Liver (tissue), 8 donors: ENCODE measurements at regions not wholly inside any gene's neighbourhood (a gene's known extent, or its start where the extent isn't known, plus 50 kb on each side); places are given as distances from the start of the nearest gene placed in this dataset.

Source experiments
- DNase-seq: peaks from one replicate; pipeline ENCODE4 v3.0.0-alpha.2; 2017; ENCODE audit warnings: low spot score
- H3K27ac ChIP-seq, 2 donors: one replicate each; pipeline ENCODE4 v1.7.0; 2013; ENCODE audit warnings: inconsistent platforms in 2 of 2, low read length in 2 of 2, control low read depth in 1 of 2, low read depth in 1 of 2, mild to moderate bottlenecking in 1 of 2
- H3K27me3 ChIP-seq, 4 donors: one replicate each; pipeline versions ENCODE4 v1.6.1 to v1.7.0; 2013; ENCODE audit warnings: low read length in 3 of 4, inconsistent platforms in 1 of 4, mild to moderate bottlenecking in 1 of 4, moderate library complexity in 1 of 4; ENCODE audit not compliant: control insufficient read depth in 4 of 4, insufficient read depth in 4 of 4
- H3K36me3 ChIP-seq, 4 donors: one replicate each; pipeline versions ENCODE4 v1.6.1 to v1.7.0; 2013; ENCODE audit warnings: low read length in 3 of 4, mild to moderate bottlenecking in 3 of 4, low read depth in 1 of 4, moderate library complexity in 1 of 4; ENCODE audit not compliant: control insufficient read depth in 4 of 4, insufficient read depth in 3 of 4
- H3K4me1 ChIP-seq, 4 donors: one replicate each; pipeline versions ENCODE4 v1.6.1 to v1.7.0; 2013; ENCODE audit warnings: low read length in 3 of 4, mild to moderate bottlenecking in 3 of 4, moderate library complexity in 1 of 4; ENCODE audit not compliant: control insufficient read depth in 4 of 4, insufficient read depth in 4 of 4
- H3K4me3 ChIP-seq, 3 donors: one replicate each; pipeline versions ENCODE4 v1.6.1 to v1.7.0; 2013; ENCODE audit warnings: low read length in 3 of 3, control low read depth in 1 of 3, low read depth in 1 of 3, mild to moderate bottlenecking in 1 of 3
- H3K9ac ChIP-seq, 2 donors: one replicate each; pipeline ENCODE4 v1.7.0; 2013; ENCODE audit warnings: low read length in 2 of 2, mild to moderate bottlenecking in 2 of 2, moderate library complexity in 2 of 2, control low read depth in 1 of 2, low read depth in 1 of 2
- H3K9me3 ChIP-seq, 4 donors: one replicate each; pipeline versions ENCODE4 v1.6.1 to v1.7.0; 2013; ENCODE audit warnings: low read length in 3 of 4; ENCODE audit not compliant: control insufficient read depth in 4 of 4
- EGR1 ChIP-seq, 2 donors: IDR thresholded peaks; 2 replicates each; pipeline ENCODE4 v1.6.1; 2016 to 2018; ENCODE audit warnings: antibody characterized with exemption in 2 of 2, low read depth in 2 of 2
- FOXA1 ChIP-seq: IDR thresholded peaks from 2 replicates; pipeline ENCODE4 v1.6.1; 2016; ENCODE audit warnings: antibody characterized with exemption
- FOXA2 ChIP-seq: IDR thresholded peaks from 2 replicates; pipeline ENCODE4 v1.6.1; 2016; ENCODE audit warnings: antibody characterized with exemption
- GABPA ChIP-seq, 2 donors: IDR thresholded peaks in 1 of 2; conservative IDR thresholded peaks in 1 of 2; 2 replicates each; pipeline ENCODE4 v1.6.1; 2016; ENCODE audit warnings: antibody characterized with exemption in 2 of 2, mild to moderate bottlenecking in 1 of 2, moderate library complexity in 1 of 2
- HNF4A ChIP-seq, 2 donors: conservative IDR thresholded peaks; 2 replicates each; pipeline ENCODE4 v1.6.1; 2016; ENCODE audit warnings: antibody characterized with exemption in 2 of 2, mild to moderate bottlenecking in 2 of 2
- HNF4G ChIP-seq: IDR thresholded peaks from 2 replicates; pipeline ENCODE4 v1.6.1; 2016; ENCODE audit warnings: antibody characterized with exemption
- JUND ChIP-seq, 2 donors: IDR thresholded peaks; 2 replicates each; pipeline ENCODE4 v1.6.1; 2016; ENCODE audit warnings: antibody characterized with exemption in 2 of 2
- NR2F2 ChIP-seq: IDR thresholded peaks from 2 replicates; pipeline ENCODE4 v1.6.1; 2016; ENCODE audit warnings: antibody characterized with exemption
- RAD21 ChIP-seq, 2 donors: IDR thresholded peaks; 2 replicates each; pipeline ENCODE4 v1.6.1; 2016; ENCODE audit warnings: antibody characterized with exemption in 2 of 2, mild to moderate bottlenecking in 2 of 2
- REST ChIP-seq: IDR thresholded peaks from 2 replicates; pipeline ENCODE4 v1.6.1; 2016; ENCODE audit warnings: antibody characterized with exemption, mild to moderate bottlenecking
- RXRA ChIP-seq, 2 donors: IDR thresholded peaks; 2 replicates each; pipeline ENCODE4 v1.6.1; 2017 to 2018; ENCODE audit warnings: antibody characterized with exemption in 2 of 2, mild to moderate bottlenecking in 1 of 2
- SP1 ChIP-seq: IDR thresholded peaks from 2 replicates; pipeline ENCODE4 v1.6.1; 2018; ENCODE audit warnings: antibody characterized with exemption, mild to moderate bottlenecking
- TAF1 ChIP-seq: conservative IDR thresholded peaks from 2 replicates; pipeline ENCODE4 v1.6.1; 2016; ENCODE audit warnings: antibody characterized with exemption, mild to moderate bottlenecking
- YY1 ChIP-seq: IDR thresholded peaks from 2 replicates; pipeline ENCODE4 v1.6.1; 2016; ENCODE audit warnings: antibody characterized with exemption, mild to moderate bottlenecking
- ZBTB33 ChIP-seq: IDR thresholded peaks from 2 replicates; pipeline ENCODE4 v1.6.1; 2016; ENCODE audit warnings: antibody characterized with exemption
- WGBS: extraction: QIAGEN DNeasy Blood & Tissue Kit; methylation state at CpG from one replicate; pipeline ENCODE4 v1.1.7; 2013; 5-methylcytosine and 5-hydroxymethylcytosine counted together
- TF ChIP-seq, protein P1 (sequence below): fragments of 150-350 bp; IDR thresholded peaks from 2 replicates; pipeline ENCODE4 v1.5.1; 2017; ENCODE audit warnings: improper control_type of control experiment, low read depth, low read length; ENCODE audit not compliant: missing input control
- TF ChIP-seq, protein P2 (sequence below): IDR thresholded peaks from 2 replicates; pipeline ENCODE4 v1.6.1; 2016; ENCODE audit warnings: antibody characterized with exemption
- TF ChIP-seq, protein P3 (sequence below): IDR thresholded peaks from 2 replicates; pipeline ENCODE4 v1.6.1; 2016; ENCODE audit warnings: antibody characterized with exemption
- donor health status: healthy.
- donor health status: healthy.
- donor health status: healthy.
- donor health status: healthy.
- donor health status: healthy.

DNA sequence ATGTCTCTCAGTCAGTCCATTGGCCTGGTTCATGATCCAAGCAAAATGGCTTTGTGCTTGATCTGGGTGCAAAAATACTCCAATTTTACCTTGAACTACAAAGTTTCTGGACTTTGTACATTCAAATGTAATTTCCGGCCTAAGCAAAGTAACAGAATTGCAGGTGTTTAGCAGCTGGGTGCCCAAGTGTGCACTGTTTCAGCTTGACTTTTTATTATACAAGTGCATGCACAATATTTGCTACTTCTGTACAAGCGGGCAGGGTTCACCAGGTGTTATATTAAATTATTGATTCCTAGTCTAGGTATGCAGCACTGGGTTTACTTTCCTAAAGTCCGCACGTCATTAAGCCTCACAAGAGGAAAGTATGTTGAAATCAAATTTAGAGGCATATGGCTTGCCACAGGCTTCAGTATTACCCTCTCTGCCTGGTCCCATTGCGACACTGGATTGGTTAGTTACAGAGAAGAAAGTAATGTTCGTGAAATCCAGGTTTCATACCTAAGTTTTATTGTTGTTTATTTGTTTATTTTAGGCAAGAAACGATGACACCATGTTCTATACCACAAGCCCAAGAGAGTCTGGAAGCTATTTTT, 376.9 kb upstream of the CTSO start:
- Histone ChIP-seq H3K9me3 (no peaks in the 10 kb centered on the region), H3K4me3 (no peak overlapping the region), H3K27ac (peak overlapping the region; percentile 25 to 28), H3K4me1 (peaks cover 0 to 3% (median 0%) of the 10 kb centered on the region in 4 donors), H3K27me3 (no peaks in the 10 kb centered on the region), H3K9ac (no peak overlapping the region), H3K36me3 (no peaks in the 10 kb centered on the region)
- 45% methylated on average over 7 of the region's 7 CpGs for WGBS
- TF ChIP-seq JUND (IDR thresholded peaks at IDR 0.05) (no peak), RAD21 (IDR thresholded peaks at IDR 0.05) (no peak), FOXA2 (no peak), HNF4G (no peak), SP1 (no peak), GABPA (IDR thresholded peaks at IDR 0.05 in 1 of 2, conservative IDR thresholded peaks at IDR 0.05 in 1 of 2) (no peak), HNF4A (conservative IDR thresholded peaks at IDR 0.05) (no peak), FOXA1 (no peak), TAF1 (no peak), NR2F2 (no peak), YY1 (no peak), ZBTB33 (no peak), EGR1 (IDR thresholded peaks at IDR 0.05; ENCODE audit: low read depth in 2 of 2) (no peak), RXRA (IDR thresholded peaks at IDR 0.05) (no peak)
- TF ChIP-seq, protein P1, sequence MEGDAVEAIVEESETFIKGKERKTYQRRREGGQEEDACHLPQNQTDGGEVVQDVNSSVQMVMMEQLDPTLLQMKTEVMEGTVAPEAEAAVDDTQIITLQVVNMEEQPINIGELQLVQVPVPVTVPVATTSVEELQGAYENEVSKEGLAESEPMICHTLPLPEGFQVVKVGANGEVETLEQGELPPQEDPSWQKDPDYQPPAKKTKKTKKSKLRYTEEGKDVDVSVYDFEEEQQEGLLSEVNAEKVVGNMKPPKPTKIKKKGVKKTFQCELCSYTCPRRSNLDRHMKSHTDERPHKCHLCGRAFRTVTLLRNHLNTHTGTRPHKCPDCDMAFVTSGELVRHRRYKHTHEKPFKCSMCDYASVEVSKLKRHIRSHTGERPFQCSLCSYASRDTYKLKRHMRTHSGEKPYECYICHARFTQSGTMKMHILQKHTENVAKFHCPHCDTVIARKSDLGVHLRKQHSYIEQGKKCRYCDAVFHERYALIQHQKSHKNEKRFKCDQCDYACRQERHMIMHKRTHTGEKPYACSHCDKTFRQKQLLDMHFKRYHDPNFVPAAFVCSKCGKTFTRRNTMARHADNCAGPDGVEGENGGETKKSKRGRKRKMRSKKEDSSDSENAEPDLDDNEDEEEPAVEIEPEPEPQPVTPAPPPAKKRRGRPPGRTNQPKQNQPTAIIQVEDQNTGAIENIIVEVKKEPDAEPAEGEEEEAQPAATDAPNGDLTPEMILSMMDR: no peak
- TF ChIP-seq, protein P2, sequence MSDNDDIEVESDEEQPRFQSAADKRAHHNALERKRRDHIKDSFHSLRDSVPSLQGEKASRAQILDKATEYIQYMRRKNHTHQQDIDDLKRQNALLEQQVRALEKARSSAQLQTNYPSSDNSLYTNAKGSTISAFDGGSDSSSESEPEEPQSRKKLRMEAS: no peak
- TF ChIP-seq, protein P3, sequence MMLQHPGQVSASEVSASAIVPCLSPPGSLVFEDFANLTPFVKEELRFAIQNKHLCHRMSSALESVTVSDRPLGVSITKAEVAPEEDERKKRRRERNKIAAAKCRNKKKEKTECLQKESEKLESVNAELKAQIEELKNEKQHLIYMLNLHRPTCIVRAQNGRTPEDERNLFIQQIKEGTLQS: no peak
- DNase-seq: no peak

DNA sequence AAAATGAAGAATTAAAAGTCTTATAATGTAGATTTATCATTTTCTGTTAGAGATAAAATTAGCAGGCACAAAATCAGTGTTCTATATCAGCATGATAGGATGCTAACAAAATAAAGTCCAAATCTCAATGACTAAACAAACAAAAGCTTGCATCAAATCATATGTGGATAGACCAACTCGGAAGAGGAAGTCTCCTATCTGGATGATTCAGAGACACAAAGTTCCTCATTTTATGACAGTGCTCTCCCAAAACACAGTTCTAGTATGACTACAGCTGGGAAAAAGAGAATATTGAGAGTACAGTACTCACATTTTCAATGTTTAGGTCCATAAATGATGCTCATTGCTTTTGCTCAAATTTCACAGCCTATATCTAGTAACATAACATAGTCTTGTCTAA, 376.1 kb upstream of the CTSO start:
- TF ChIP-seq, protein P2: no peak
- TF ChIP-seq HNF4G: no peak
- TF ChIP-seq, protein P3: no peak
- no peak for TF ChIP-seq REST
- no peak for TF ChIP-seq SP1
- TF ChIP-seq TAF1: no peak
- TF ChIP-seq EGR1 (IDR thresholded peaks at IDR 0.05; ENCODE audit: low read depth in 2 of 2): no peak
- TF ChIP-seq JUND (IDR thresholded peaks at IDR 0.05): no peak
- no peak for TF ChIP-seq RXRA (IDR thresholded peaks at IDR 0.05)
- no peak for TF ChIP-seq YY1
- no peak for TF ChIP-seq GABPA (IDR thresholded peaks at IDR 0.05 in 1 of 2, conservative IDR thresholded peaks at IDR 0.05 in 1 of 2)
- TF ChIP-seq FOXA2: no peak
- no peak for TF ChIP-seq NR2F2
- TF ChIP-seq HNF4A (conservative IDR thresholded peaks at IDR 0.05): no peak
- no peaks in the 10 kb centered on the region for H3K36me3 ChIP-seq
- peaks cover 0 to 3% (median 0%) of the 10 kb centered on the region in 4 donors for H3K4me1 ChIP-seq
- no peaks in the 10 kb centered on the region for H3K9me3 ChIP-seq
- no peak overlapping the region for H3K9ac ChIP-seq
- H3K4me3 ChIP-seq: no peak overlapping the region
- 16% methylated on average over 1 of the region's 1 CpG for WGBS
- no peaks in the 10 kb centered on the region for H3K27me3 ChIP-seq
- DNase-seq: no peak
- H3K27ac ChIP-seq: peak overlapping the region in 1 of 2 donors; percentile 28
